B cell (primary cell): ENCODE measurements at regions not wholly inside any gene's neighbourhood (a gene's known extent, or its start where the extent isn't known, plus 50 kb on each side); places are given as distances from the start of the nearest gene placed in this dataset.

ENCODE experiments used
- EZH2 ChIP-seq: IDR thresholded peaks from 2 replicates; pipeline ENCODE4 v1.6.1; 2012; ENCODE audit warnings: borderline replicate concordance, low read depth, mild to moderate bottlenecking, moderate library complexity, low read length; ENCODE audit not compliant: insufficient read depth, poor library complexity, severe bottlenecking
- TF ChIP-seq, protein P1 (sequence below): fragments of 200-600 bp; IDR thresholded peaks from one replicate; pipeline ENCODE4 v1.8.0; 2022; ENCODE audit warnings: antibody characterized with exemption, mild to moderate bottlenecking

- TF ChIP-seq EZH2: no peak
- TF ChIP-seq, protein P1, sequence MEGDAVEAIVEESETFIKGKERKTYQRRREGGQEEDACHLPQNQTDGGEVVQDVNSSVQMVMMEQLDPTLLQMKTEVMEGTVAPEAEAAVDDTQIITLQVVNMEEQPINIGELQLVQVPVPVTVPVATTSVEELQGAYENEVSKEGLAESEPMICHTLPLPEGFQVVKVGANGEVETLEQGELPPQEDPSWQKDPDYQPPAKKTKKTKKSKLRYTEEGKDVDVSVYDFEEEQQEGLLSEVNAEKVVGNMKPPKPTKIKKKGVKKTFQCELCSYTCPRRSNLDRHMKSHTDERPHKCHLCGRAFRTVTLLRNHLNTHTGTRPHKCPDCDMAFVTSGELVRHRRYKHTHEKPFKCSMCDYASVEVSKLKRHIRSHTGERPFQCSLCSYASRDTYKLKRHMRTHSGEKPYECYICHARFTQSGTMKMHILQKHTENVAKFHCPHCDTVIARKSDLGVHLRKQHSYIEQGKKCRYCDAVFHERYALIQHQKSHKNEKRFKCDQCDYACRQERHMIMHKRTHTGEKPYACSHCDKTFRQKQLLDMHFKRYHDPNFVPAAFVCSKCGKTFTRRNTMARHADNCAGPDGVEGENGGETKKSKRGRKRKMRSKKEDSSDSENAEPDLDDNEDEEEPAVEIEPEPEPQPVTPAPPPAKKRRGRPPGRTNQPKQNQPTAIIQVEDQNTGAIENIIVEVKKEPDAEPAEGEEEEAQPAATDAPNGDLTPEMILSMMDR: no peak
These were observed 254.1 kb downstream of the SUCLG1 start for GRCh38 chr2:84204995-84205394.
